Peyer's patch (tissue), 4 donors: ENCODE measurements at regions not wholly inside any gene's neighbourhood (a gene's known extent, or its start where the extent isn't known, plus 50 kb on each side); places are given as distances from the start of the nearest gene placed in this dataset.
"Not testable (repeated sequence)": the region's sequence is repeated elsewhere in the genome, so short reads cannot be mapped to it uniquely, and the experiment has no call there.

Source experiments
- DNase-seq, 3 donors: peaks; one replicate each; pipeline ENCODE4 v3.0.0-alpha.2; 2017 to 2019
- H3K27ac ChIP-seq, 4 donors: fragments of 200-600 bp; sonication (generic); one replicate each; pipeline ENCODE4 v1.5.1; 2016 to 2019
- H3K27me3 ChIP-seq, 2 donors: fragments of 200-600 bp; sonication (generic); one replicate each; pipeline ENCODE4 v1.5.1; 2019
- H3K36me3 ChIP-seq, 3 donors: fragments of 200-600 bp; sonication (generic); one replicate each; pipeline ENCODE4 v1.5.1; 2016 to 2019
- H3K4me1 ChIP-seq, 4 donors: fragments of 200-600 bp; sonication (generic); one replicate each; pipeline ENCODE4 v1.5.1; 2016 to 2019
- H3K4me3 ChIP-seq, 4 donors: fragments of 200-600 bp; sonication (generic); 1 replicate in 3 of 4; 2 replicates in 1 of 4; pipeline ENCODE4 v1.5.1; 2016 to 2019; ENCODE audit warnings: mild to moderate bottlenecking in 1 of 4
- H3K9me3 ChIP-seq, 4 donors: fragments of 200-600 bp; sonication (generic); one replicate each; pipeline ENCODE4 v1.5.1; 2016 to 2019; ENCODE audit warnings: mild to moderate bottlenecking in 1 of 4
- POLR2A ChIP-seq, 2 donors: fragments of 450-650 bp; IDR thresholded peaks; one replicate each; pipeline ENCODE4 v1.5.1; 2017; ENCODE audit warnings: antibody characterized with exemption in 2 of 2, mild to moderate bottlenecking in 2 of 2, moderate library complexity in 2 of 2
- TF ChIP-seq, protein P1 (sequence below), 6 experiments: fragments of 450-650 bp in 4 of 6; fragments of 200-600 bp in 2 of 6; sonication (generic) in 1 of 6; IDR thresholded peaks; one replicate each; pipeline ENCODE4 v1.5.1; 2017 to 2019; ENCODE audit warnings: antibody characterized with exemption in 6 of 6, mild to moderate bottlenecking in 3 of 6, moderate library complexity in 1 of 6

- TF ChIP-seq, protein P1, sequence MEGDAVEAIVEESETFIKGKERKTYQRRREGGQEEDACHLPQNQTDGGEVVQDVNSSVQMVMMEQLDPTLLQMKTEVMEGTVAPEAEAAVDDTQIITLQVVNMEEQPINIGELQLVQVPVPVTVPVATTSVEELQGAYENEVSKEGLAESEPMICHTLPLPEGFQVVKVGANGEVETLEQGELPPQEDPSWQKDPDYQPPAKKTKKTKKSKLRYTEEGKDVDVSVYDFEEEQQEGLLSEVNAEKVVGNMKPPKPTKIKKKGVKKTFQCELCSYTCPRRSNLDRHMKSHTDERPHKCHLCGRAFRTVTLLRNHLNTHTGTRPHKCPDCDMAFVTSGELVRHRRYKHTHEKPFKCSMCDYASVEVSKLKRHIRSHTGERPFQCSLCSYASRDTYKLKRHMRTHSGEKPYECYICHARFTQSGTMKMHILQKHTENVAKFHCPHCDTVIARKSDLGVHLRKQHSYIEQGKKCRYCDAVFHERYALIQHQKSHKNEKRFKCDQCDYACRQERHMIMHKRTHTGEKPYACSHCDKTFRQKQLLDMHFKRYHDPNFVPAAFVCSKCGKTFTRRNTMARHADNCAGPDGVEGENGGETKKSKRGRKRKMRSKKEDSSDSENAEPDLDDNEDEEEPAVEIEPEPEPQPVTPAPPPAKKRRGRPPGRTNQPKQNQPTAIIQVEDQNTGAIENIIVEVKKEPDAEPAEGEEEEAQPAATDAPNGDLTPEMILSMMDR (IDR thresholded peaks at IDR 0.05) = no peak
- TF ChIP-seq POLR2A (IDR thresholded peaks at IDR 0.05) = no peak
- Histone ChIP-seq H3K9me3 (no peaks in the 10 kb centered on the region), H3K4me1 (peaks cover 0 to 11% (median 0%) of the 10 kb centered on the region in 4 donors), H3K36me3 (no peaks in the 10 kb centered on the region), H3K27me3 (no peaks in the 10 kb centered on the region), H3K27ac (no peak overlapping the region), H3K4me3 (no peak overlapping the region)
- DNase-seq = no peak
Measured at GRCh38 chr1:93764366-93764750, 82.7 kb upstream of the BCAR3 start.

GRCh38 chr1:93763704-93764365 is 82.2 kb upstream of the BCAR3 start:
- TF ChIP-seq POLR2A (IDR thresholded peaks at IDR 0.05) = no peak
- TF ChIP-seq, protein P1 (IDR thresholded peaks at IDR 0.05) = no peak
- no peaks in the 10 kb centered on the region for H3K36me3 ChIP-seq
- no peak overlapping the region for H3K27ac ChIP-seq
- H3K4me1 ChIP-seq = peaks cover 0 to 6% (median 0%) of the 10 kb centered on the region in 4 donors
- H3K4me3 ChIP-seq = no peak overlapping the region
- H3K27me3 ChIP-seq = no peaks in the 10 kb centered on the region
- no peaks in the 10 kb centered on the region for H3K9me3 ChIP-seq
- DNase-seq = no peak

DNA sequence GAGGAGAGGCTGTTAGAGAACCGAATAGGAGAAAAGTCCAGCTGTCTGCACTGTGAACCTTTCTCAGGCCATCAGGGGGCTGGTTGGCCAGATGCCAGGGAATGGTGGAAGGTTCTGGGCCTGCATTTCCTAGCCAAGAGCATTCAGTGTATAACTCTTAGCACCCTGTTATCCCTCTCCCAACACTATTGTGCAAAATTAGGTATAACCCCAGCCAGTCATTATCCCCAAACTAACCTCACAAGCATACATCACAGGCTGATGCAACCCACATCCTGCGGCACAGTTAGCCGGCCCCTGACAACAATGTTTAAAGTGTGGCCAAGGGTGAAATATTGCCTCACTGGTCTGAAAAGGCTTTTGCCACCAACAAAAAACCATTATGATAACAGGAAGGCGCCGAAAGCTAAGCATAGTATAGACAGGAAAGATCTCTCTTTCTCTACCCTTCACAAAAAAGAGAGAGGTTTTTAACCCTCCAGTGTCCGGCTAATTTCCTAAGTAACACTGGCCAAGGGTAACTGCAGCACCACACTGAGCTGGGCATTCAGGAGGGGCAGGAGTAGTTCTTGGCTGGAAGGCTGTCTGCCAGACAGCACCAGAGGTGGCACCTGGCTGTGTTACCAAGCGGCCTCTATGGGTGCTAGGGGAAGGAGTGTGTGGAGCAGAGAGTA is 77.3 kb upstream of the BCAR3 start:
- H3K36me3 ChIP-seq = no peaks in the 10 kb centered on the region
- DNase-seq = no peak
- TF ChIP-seq POLR2A (IDR thresholded peaks at IDR 0.05) = no peak
- TF ChIP-seq, protein P1 (IDR thresholded peaks at IDR 0.05) = no peak

DNA sequence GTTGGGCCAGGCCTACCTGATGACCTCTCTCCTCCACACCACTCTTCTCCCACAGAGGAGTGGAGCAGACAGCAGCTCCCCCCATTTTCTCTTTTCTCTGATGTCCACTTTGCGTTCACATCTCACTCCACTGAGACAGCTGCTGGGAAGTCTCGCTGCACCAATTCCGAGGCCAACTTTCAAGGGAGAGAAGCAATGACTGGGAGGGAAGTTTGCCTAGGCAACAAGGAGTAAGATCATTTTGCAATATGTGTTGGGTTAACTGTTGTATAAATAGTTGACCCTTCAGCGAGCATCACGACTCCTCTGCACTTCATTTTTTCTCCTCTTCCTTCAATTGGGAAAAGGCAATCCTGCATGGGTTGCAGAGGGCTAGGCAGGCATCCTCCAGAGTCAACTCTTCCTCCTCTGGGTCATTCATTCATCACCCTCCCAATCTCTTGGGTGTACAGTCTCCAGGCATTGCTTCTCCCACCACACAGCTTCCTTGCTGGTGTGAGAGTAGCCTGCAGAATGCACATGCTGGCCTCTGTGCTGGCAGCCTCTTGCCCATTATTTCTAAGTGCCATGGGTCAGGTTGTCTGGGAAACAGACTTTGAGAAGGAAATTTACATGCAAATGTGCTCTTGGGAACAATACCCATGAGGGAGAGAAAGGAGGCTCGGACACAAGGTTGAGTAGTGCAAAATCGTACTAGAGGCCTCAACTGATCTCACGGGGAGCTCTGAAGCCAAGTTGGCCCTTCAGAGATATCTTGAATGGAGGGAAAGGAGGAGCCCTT is 75.8 kb upstream of the BCAR3 start:
- H3K4me1 ChIP-seq = no peaks in the 10 kb centered on the region

More for the DNA sequence above, 77.3 kb upstream of the BCAR3 start:
- Histone ChIP-seq H3K9me3 (no peaks in the 10 kb centered on the region), H3K27ac (no peak overlapping the region), H3K27me3 (no peaks in the 10 kb centered on the region), H3K4me3 (no peak overlapping the region), H3K4me1 (no peaks in the 10 kb centered on the region)

GRCh38 chr1:93756657-93757056 is 75.0 kb upstream of the BCAR3 start:
- no peaks in the 10 kb centered on the region for H3K9me3 ChIP-seq
- TF ChIP-seq, protein P1 (IDR thresholded peaks at IDR 0.05) = no peak
- no peak for TF ChIP-seq POLR2A (IDR thresholded peaks at IDR 0.05)
- no peaks in the 10 kb centered on the region for H3K4me1 ChIP-seq
- DNase-seq = no peak
- no peaks in the 10 kb centered on the region for H3K27me3 ChIP-seq
- no peak overlapping the region for H3K27ac ChIP-seq
- no peak overlapping the region for H3K4me3 ChIP-seq
- H3K36me3 ChIP-seq = no peaks in the 10 kb centered on the region

More for the DNA sequence above, 75.8 kb upstream of the BCAR3 start:
- TF ChIP-seq, protein P1 (IDR thresholded peaks at IDR 0.05) = no peak
- TF ChIP-seq POLR2A (IDR thresholded peaks at IDR 0.05) = no peak
- Histone ChIP-seq H3K36me3 (no peaks in the 10 kb centered on the region), H3K4me3 (no peak overlapping the region), H3K27ac (no peak overlapping the region), H3K9me3 (no peaks in the 10 kb centered on the region), H3K27me3 (no peaks in the 10 kb centered on the region)
- DNase-seq = no peak

- not testable (repeated sequence) for H3K27me3 ChIP-seq, H3K9me3 ChIP-seq, H3K36me3 ChIP-seq, H3K27ac ChIP-seq, H3K4me3 ChIP-seq, DNase-seq, H3K4me1 ChIP-seq
Measured at GRCh38 chr1:93755251-93755715, 73.6 kb upstream of the BCAR3 start.
